Activated gamma-delta T cell (primary cell): ENCODE measurements at regions not wholly inside any gene's neighbourhood (a gene's known extent, or its start where the extent isn't known, plus 50 kb on each side); places are given as distances from the start of the nearest gene placed in this dataset.

Experiments
- DNase-seq: peaks from one replicate; lab custom pipeline; 2025; lab: John Stamatoyannopoulos, UW

DNA sequence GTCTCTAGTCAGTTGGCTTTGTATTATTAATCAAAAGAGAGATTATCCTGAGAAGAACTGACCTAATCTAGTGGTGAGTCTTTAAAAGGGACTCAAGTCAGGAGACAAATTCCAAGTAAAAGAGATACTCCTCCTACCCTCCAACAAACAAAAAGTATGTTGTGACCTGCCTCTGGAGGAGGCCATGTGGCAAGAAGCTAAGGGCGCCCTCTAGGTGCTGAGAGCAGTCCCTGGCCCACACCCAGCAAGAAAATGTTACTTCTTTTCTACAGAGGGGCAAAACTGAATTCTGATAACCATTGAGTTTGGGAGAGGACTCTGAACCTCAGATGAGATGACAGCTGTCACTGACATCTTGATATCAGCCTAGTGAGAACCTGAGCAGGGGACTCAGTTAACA, 953.6 kb upstream of the AGA start:
- no peak for DNase-seq

- no peak for DNase-seq
Measured at GRCh38 chr4:178412455-178412854, 970.2 kb upstream of the AGA start.

DNA sequence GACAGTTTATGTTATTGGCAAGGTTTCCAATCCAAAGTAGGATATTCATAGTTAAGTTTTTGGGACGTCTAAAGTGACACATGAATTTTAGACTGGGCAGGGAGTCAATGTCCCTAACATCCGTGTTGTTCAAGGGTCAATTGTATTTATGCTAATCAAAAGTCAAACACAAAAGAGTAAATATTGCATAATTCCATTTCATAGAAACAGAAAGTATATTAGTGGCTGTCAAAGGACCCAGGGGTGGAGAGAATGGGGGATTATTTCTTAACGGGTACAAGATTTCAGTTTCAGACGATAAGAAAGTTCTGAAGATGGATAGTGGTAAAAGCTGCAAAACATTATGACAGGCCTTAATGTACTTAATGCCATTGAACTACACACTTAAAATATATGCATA, 971.8 kb upstream of the AGA start:
- no peak for DNase-seq

DNA sequence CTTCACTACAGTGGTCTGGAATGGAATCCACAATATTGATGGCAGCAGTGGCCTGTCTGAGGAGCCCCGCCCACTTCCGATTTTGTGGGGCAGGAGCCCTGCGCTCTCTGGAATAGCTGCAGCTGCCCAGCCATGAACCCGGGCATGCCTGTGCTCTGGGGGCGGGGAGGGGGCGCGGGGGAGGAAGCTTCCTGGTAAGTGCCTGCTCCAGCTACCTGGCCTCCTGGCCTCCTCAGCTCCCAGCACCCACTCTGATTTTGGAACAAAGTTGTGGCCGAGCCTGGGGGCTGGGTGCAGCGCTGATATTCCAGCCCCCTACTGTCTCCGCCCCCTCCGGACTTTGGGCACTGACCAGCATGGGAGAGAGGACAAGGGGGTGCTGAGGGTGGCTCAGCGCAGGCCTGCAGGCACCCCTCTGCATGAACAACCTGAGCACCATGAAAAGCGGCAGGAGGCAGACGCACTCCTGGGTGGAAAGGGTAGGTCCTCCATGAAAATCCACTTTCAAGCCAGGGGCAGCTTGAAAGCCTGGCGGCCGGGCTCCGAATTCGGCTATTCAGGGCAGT, 972.7 kb upstream of the AGA start:
- DNase-seq: no peak

DNA sequence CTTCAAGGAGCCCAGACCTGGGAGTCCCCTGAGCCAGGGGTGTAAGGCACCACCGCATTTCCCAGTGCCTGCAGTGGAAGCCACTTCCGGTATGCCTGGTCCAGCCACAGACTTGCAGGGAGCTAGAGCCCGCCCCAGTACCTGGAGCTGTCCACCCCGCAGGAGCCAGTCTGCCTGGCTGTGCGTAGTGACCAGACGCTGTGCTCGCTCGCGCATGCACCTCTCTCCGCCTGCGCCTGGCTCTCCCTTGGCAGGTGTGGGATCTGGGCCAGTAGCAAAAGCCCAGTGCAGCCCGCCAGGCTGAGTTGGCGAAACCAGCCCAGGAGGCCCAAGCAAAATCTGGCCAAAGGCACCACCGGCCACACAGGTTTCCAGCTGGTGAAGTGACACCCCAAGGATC, 973.7 kb upstream of the AGA start:
- peak; percentile 1 for DNase-seq

DNA sequence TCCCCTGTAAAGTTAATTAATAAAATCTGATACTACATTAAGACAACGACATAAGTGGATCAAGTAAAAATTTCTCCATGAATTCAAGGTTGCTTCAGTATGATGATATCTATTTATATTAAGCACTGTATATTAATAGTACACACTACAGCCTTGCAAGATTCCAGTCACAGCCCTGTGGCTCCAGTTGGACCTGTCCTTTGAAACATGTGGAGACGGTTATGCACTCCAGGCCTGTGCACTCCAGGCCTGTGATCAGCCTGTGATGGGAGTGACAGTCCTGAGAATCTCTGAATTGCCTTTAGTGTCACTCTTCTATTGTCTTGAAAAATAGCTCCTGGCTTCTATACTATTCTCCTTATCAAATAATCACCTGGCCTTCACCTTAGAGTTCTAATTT, 981.1 kb upstream of the AGA start:
- DNase-seq: no peak

DNA sequence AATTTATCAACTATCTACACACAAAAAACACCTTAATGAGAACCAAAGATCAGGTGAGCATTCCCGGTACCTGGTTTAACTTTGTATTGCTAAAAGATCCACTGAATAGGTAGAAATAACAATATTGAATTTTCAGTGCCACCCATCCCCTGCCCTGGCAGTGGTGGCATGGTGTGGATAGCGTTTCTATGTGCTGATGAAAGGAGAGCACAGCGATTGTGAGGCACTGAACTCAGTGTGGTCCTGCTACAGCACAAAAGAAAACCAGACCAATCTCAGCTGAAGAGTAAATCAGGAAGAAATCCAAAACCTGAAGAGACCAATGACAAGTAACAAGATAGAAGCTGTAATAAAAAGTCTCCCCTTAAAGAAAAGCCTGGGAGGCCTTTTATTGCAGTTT, 984.6 kb upstream of the AGA start:
- DNase-seq: no peak

GRCh38 chr4:178427663-178428062, 985.4 kb upstream of the AGA start:
- DNase-seq: no peak

GRCh38 chr4:178448372-178449035, 1006.3 kb upstream of the AGA start:
- no peak for DNase-seq

- DNase-seq: no peak
Measured at GRCh38 chr4:178450614-178451013, 1008.4 kb upstream of the AGA start.

GRCh38 chr4:178453057-178453456, 1010.8 kb upstream of the AGA start:
- no peak for DNase-seq

GRCh38 chr4:178457286-178457685, 1015.0 kb upstream of the AGA start:
- no peak for DNase-seq

- DNase-seq: no peak
Measured at GRCh38 chr4:178462710-178463109, 1020.5 kb upstream of the AGA start.

- no peak for DNase-seq
Measured at GRCh38 chr4:178463747-178464146, 1021.5 kb upstream of the AGA start.

GRCh38 chr4:178470996-178471784, 1029.0 kb upstream of the AGA start:
- DNase-seq: no peak

GRCh38 chr4:178471994-178472393, 1029.8 kb upstream of the AGA start:
- DNase-seq: no peak

DNA sequence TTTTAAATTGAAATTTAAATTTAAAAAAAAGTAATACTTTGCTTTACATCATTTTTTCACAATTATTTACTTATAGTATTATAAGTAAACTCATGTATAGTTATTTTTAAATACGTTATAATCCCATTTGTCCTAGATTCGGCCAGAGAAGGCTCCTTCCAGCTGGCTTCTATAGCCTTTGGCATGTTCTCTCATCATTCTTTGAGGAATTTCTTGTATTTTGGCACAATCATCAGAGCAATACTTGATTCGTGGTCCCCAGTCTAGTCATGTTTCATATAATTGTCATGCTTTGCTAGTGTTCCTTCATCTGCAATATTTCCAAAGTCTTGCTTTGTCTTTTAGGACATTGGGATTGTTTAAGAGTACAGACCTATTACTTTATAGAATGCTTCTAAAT, 1037.9 kb upstream of the AGA start:
- no peak for DNase-seq

GRCh38 chr4:178480881-178481280, 1038.6 kb upstream of the AGA start:
- no peak for DNase-seq

- DNase-seq: no peak
Measured at GRCh38 chr4:178481564-178481963, 1039.3 kb upstream of the AGA start.

- no peak for DNase-seq
Measured at GRCh38 chr4:178523038-178523437, 1080.8 kb upstream of the AGA start.

DNA sequence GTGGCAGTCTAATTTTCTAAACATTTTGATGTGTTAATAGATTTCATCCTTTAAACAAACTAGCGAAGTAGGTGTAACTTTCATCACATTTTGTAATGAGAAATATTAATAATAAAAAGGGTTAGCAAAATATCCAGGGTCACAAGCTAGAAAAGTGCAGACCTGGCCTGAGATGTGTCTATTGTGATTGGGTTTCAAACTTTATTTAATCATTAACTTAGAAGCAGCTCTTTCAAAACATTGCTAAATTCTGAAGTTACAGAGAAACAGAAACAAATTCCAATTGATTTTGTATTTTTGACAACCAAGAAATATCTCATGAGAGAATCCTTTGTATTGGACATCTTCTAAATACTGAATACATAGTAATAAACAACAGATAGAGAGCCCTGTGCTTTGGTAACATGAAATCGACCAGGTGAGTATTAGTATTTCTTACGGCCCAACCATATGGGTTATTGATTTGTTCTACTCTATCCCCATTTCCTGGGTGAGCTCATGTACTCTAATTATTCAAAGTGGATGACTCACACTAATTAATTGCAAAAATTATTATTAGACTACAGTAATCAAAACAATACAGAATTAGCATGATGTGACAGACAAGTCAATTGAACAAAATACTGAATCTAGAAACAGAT, 1093.8 kb upstream of the AGA start:
- no peak for DNase-seq

DNA sequence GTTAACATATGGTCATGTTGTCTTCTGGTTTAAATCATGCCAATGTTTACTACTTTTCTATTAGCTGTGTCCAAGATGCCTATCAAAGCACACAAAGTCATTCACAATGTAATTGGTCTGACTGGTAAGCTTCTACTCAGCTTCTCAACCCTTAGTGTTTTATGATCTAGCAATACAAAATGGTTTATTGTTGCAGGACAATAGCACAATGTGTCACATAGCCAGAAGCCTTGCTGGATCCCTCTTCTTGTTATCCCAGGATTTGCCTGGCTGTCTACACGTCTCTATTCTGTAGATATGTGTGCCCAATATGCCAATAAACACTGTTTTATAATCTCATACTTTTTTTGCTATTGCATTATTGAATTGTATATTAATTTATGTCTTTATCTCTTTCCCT, 1111.0 kb upstream of the AGA start:
- DNase-seq: no peak

DNA sequence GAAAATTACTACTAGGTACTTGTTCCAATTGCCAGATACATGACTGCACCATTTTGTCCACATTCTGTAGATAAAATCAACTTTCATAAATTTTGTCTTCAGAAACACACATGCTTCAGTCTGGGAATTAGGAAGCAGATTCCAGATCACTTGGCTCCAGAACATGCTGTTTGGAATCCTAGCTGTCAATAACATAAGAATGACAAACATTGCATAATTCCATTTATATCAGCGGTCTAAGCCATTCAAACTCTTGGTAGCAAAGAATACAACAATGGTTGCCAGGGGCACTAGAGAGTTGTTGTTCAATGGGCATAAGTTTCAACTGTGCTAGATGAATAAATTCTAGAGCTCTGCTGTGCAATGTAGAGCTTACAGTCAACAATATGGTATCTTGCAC, 1112.1 kb upstream of the AGA start:
- no peak for DNase-seq
